Breast epithelium (tissue), 3 donors: ENCODE measurements at regions not wholly inside any gene's neighbourhood (a gene's known extent, or its start where the extent isn't known, plus 50 kb on each side); places are given as distances from the start of the nearest gene placed in this dataset.

Experiments
- POLR2A ChIP-seq: fragments of 450-650 bp; IDR thresholded peaks from one replicate; pipeline ENCODE4 v1.6.1; 2016; ENCODE audit warnings: antibody characterized with exemption, mild to moderate bottlenecking, moderate library complexity
- TF ChIP-seq, protein P1 (sequence below), 3 donors: fragments of 450-650 bp; IDR thresholded peaks; one replicate each; pipeline ENCODE4 v1.5.1; 2016 to 2017; ENCODE audit warnings: antibody characterized with exemption in 3 of 3, mild to moderate bottlenecking in 3 of 3, moderate library complexity in 3 of 3

DNA sequence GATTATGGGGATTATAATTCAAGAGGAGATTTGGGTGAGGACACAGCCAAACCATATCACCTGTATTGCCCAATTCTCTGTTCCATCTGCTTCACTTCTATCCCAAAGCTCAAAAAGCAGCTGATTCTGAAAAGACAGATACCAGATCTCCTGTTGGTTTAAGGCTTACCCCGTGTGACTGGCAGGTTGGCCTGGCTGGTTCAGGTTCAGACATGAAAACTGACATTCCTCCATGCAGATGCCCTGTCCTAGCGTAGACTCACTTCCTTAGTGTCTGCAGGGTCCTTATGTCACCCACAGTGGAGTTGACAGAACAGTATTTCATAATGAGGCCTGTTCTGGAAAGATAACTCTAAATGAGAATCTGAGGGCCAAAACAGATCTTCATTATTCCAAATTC, 61.1 kb upstream of the FLRT2 start:
- TF ChIP-seq, protein P1, sequence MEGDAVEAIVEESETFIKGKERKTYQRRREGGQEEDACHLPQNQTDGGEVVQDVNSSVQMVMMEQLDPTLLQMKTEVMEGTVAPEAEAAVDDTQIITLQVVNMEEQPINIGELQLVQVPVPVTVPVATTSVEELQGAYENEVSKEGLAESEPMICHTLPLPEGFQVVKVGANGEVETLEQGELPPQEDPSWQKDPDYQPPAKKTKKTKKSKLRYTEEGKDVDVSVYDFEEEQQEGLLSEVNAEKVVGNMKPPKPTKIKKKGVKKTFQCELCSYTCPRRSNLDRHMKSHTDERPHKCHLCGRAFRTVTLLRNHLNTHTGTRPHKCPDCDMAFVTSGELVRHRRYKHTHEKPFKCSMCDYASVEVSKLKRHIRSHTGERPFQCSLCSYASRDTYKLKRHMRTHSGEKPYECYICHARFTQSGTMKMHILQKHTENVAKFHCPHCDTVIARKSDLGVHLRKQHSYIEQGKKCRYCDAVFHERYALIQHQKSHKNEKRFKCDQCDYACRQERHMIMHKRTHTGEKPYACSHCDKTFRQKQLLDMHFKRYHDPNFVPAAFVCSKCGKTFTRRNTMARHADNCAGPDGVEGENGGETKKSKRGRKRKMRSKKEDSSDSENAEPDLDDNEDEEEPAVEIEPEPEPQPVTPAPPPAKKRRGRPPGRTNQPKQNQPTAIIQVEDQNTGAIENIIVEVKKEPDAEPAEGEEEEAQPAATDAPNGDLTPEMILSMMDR (IDR thresholded peaks at IDR 0.05), result no peak
- no peak for TF ChIP-seq POLR2A
